HL-60 (cell line): ENCODE measurements at regions not wholly inside any gene's neighbourhood (a gene's known extent, or its start where the extent isn't known, plus 50 kb on each side); places are given as distances from the start of the nearest gene placed in this dataset.

Source experiments
- DNase-seq, 2 experiments: peaks; one replicate each; pipeline ENCODE4 v3.0.0-alpha.2; 2010 to 2020; ENCODE audit warnings: low read depth in 1 of 2, low spot score in 1 of 2
- H3K27ac ChIP-seq: fragments of 250-450 bp; sonication (Bioruptor Pico); replicated peaks from 2 replicates; pipeline ENCODE4 v1.5.1; 2020; ENCODE audit warnings: mild to moderate bottlenecking, moderate library complexity
- H3K27me3 ChIP-seq: fragments of 250-450 bp; sonication (Bioruptor Pico); 2 replicates; pipeline ENCODE4 v1.5.1; 2021; ENCODE audit warnings: mild to moderate bottlenecking, moderate library complexity; ENCODE audit not compliant: insufficient read depth, poor library complexity, severe bottlenecking
- H3K4me3 ChIP-seq: replicated peaks from 2 replicates; pipeline ENCODE4 v1.5.1; 2011; ENCODE audit warnings: mild to moderate bottlenecking, control low read depth, low read length; ENCODE audit not compliant: insufficient read depth
- CTCF ChIP-seq: IDR thresholded peaks from one replicate; pipeline ENCODE4 v1.5.1; 2011; ENCODE audit warnings: low read length, control low read depth, inconsistent platforms; ENCODE audit not compliant: insufficient read depth
- GABPA ChIP-seq: IDR thresholded peaks from 2 replicates; pipeline ENCODE4 v1.6.1; 2012; ENCODE audit warnings: low read depth
- POLR2AphosphoS5 ChIP-seq: IDR thresholded peaks from 2 replicates; pipeline ENCODE4 v1.6.1; 2012; ENCODE audit warnings: low read depth
- REST ChIP-seq: IDR thresholded peaks from 2 replicates; pipeline ENCODE4 v1.6.1; 2012; ENCODE audit warnings: low read depth; ENCODE audit not compliant: insufficient replicate concordance
- SPI1 ChIP-seq: IDR thresholded peaks from 2 replicates; pipeline ENCODE4 v1.6.1; 2012; ENCODE audit warnings: low read depth, mild to moderate bottlenecking, borderline replicate concordance

GRCh38 chr9:103397868-103398600, 402.9 kb downstream of the CYLC2 start:
- Histone ChIP-seq H3K27ac (no peak overlapping the region), H3K4me3 (no peak overlapping the region), H3K27me3 (no peaks in the 10 kb centered on the region)
- DNase-seq: peak; percentile 4 to 18
- TF ChIP-seq SPI1 (no peak), CTCF (peak; percentile 38)

- no peak overlapping the region for H3K27ac ChIP-seq
- no peaks in the 10 kb centered on the region for H3K27me3 ChIP-seq
- TF ChIP-seq REST: no peak
- no peak for TF ChIP-seq POLR2AphosphoS5
- no peak for TF ChIP-seq SPI1
- no peak for TF ChIP-seq GABPA
- no peak for TF ChIP-seq CTCF
- DNase-seq: no peak
- no peak overlapping the region for H3K4me3 ChIP-seq
These were observed 404.4 kb downstream of the CYLC2 start for GRCh38 chr9:103399535-103399934.

- peak; percentile 63; the same call in 1 of the 2 replicates for TF ChIP-seq SPI1
- no peak for TF ChIP-seq REST
- DNase-seq: peak in 1 of 2 experiments; percentile 1
- Histone ChIP-seq H3K27me3 (no peaks in the 10 kb centered on the region), H3K4me3 (no peak overlapping the region), H3K27ac (no peak overlapping the region)
These were observed 412.1 kb downstream of the CYLC2 start for GRCh38 chr9:103407260-103407659.

GRCh38 chr9:103410059-103410458, 414.9 kb downstream of the CYLC2 start:
- no peaks in the 10 kb centered on the region for H3K27me3 ChIP-seq
- DNase-seq: no peak
- H3K27ac ChIP-seq: no peak overlapping the region
- no peak overlapping the region for H3K4me3 ChIP-seq
- TF ChIP-seq SPI1 (no peak), CTCF (no peak), GABPA (no peak), POLR2AphosphoS5 (no peak), REST (no peak)
